D721Med (cell line): ENCODE measurements at regions not wholly inside any gene's neighbourhood (a gene's known extent, or its start where the extent isn't known, plus 50 kb on each side); places are given as distances from the start of the nearest gene placed in this dataset.

Source experiments
- DNase-seq: peaks from one replicate; pipeline ENCODE4 v3.0.0; 2011; ENCODE audit warnings: low spot score; ENCODE audit not compliant: insufficient read length
- FAIRE-seq: peaks from 2 replicates; lab custom pipeline; 2011; peaks lifted over from hg19 to GRCh38; lab: Jason Lieb, UNC
- TF ChIP-seq, protein P1 (sequence below): IDR thresholded peaks from 2 replicates; pipeline ENCODE4 v1.5.1; 2012; ENCODE audit warnings: mild to moderate bottlenecking, control low read depth; ENCODE audit not compliant: insufficient read depth; ENCODE audit errors: missing control alignments

DNA sequence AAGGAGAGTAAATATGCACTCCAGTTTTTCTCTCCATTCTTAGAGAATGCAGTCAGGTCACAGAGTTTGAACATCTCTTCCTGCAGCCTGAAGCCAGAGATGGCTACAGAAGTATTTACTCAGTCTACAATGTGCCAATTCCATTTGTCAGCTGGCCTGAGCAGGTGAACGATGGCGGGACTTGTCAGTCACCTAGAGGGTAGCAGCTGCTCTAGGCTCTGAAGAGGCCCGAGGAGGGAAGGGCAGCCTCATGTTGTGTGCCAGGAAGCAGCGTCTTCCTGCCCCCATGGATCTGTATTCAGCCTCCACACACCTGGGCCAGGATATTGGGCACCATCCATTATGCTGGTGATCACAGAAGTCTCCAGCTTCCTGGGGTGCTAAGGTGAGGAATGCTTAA is 316.7 kb upstream of the CHAC2 start:
- DNase-seq (no peak), FAIRE-seq (no peak)
- TF ChIP-seq, protein P1, sequence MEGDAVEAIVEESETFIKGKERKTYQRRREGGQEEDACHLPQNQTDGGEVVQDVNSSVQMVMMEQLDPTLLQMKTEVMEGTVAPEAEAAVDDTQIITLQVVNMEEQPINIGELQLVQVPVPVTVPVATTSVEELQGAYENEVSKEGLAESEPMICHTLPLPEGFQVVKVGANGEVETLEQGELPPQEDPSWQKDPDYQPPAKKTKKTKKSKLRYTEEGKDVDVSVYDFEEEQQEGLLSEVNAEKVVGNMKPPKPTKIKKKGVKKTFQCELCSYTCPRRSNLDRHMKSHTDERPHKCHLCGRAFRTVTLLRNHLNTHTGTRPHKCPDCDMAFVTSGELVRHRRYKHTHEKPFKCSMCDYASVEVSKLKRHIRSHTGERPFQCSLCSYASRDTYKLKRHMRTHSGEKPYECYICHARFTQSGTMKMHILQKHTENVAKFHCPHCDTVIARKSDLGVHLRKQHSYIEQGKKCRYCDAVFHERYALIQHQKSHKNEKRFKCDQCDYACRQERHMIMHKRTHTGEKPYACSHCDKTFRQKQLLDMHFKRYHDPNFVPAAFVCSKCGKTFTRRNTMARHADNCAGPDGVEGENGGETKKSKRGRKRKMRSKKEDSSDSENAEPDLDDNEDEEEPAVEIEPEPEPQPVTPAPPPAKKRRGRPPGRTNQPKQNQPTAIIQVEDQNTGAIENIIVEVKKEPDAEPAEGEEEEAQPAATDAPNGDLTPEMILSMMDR = no peak

DNA sequence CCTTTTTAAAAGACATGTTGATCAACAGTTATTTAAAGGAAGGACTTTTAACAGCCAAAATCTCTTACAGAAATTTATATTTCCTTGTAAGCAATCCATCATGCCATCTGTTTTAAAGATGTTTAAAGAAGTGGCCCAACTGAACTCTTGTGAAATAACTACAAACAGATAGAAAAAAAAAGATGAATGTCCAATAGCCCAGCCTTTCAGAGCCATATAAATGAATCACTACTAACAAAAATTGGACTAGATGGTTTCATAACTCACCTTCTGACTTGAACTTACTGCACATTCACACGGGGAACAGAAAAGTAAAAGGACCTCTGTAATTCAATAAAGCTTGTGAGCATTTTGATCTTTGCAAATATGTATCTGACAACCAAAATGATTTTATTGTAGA is 319.0 kb upstream of the CHAC2 start:
- TF ChIP-seq, protein P1 = no peak
- no peak for FAIRE-seq
- no peak for DNase-seq

DNA sequence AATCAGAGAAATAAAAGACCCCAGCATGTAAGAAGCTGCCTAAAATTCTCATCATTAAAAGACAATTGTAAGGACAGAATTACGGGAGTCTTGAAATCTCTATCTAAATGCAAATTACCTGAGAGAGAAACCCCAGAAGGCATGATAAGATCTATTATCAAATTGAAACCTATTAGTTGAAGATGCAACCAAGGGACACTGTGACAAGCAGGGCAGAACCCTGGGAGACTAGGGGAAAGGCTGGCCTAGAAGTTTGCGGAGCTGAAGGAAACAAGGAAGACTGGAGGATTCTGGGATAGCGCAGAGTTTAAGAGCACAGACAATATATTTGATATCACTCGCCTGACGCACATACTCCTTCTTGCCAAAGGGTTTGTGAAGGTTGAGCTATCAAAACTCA is 319.5 kb upstream of the CHAC2 start:
- TF ChIP-seq, protein P1 = no peak
- FAIRE-seq = no peak
- DNase-seq = no peak

DNA sequence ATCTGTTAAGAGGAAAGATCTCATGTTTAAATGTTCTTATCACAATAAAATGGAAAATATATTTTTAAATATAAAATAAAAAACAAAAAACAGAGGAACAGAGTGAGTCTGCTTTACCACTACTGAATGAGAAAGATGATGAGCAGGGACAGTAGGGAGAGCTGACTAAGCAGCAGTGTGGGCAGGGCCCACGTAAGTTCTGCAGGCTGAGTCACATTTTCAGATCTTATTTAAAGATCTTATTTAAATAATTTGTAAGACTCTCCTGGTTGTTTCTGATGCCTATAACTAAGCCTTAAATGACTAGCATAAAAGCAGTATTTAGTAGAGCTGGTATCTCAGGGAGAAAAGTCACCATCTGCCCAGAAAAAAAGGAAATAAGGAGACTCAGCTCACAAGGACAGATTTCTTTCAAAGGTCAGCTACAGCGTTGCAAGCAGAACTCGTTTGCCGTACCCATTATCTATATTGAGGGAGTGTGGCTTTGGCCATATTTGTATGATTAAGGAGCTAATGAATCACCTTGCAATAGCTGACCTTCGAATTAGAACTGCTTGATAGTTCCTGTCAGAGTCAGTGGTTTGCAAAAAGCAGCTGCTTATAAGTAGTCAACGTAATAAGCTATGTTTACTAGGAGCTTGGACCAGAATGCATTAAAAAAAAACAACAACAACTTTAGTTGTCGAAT is 322.1 kb upstream of the CHAC2 start:
- TF ChIP-seq, protein P1 = no peak
- DNase-seq = no peak
- FAIRE-seq = no peak

DNA sequence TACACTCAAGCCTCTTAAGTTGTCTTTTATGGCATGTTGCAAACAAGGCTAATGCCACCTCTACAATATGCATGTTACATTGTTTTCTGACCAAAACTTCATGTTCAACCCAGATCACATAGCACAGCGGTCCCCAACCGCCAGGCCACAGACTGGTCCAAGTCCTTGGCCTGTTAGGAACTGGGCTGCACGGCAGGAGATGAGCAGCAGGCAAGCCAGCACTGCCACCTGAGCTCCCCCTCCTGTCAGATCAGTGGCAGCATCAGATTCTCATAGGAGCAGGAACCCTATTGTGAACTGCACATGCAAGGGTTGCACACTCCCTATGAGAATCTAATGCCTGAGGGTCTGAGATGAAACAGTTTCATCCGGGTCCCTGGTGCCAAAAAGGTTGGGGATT is 324.8 kb upstream of the CHAC2 start:
- FAIRE-seq (no peak), DNase-seq (no peak)
- TF ChIP-seq, protein P1 = no peak

DNA sequence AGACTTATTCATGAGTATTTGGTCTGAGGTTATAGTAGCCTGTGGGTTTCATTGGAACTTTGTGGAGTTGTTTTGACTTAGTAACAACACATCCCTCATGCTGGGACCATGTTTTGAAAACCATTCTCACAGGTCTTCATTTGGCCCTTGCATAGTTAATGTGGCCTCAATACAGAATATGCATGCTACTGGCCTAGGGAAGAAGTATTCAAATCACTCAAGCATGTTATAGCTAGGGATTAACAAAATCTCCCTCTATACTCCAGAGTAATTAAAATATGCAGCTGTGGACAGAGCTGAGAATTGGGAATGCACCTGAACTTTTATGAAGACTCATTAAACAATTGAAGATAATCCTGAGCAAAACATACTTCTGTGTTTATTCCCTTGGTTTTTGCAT is 325.5 kb upstream of the CHAC2 start:
- DNase-seq (no peak), FAIRE-seq (no peak)
- TF ChIP-seq, protein P1 = no peak

DNA sequence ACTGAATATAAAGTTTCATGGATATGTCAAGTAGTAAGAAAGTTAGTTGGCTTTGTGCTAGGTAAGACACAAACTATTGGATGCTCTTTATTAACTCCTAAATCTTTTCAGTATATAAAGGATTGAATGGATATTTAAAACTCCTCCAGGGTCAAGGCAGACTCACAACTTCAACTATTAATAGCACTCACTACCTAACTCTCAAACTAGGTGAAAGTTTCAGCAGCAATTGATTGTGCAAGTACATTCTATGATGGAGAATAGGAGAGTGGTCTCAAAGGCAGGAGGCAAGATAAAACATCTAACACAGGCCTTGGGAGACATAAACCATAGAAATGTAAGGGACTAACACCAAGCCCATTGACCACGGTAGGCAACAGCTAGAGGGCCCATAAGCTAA is 328.9 kb upstream of the CHAC2 start:
- TF ChIP-seq, protein P1 = no peak
- FAIRE-seq (no peak), DNase-seq (no peak)
